HepG2 (cell line): ENCODE measurements at regions not wholly inside any gene's neighbourhood (a gene's known extent, or its start where the extent isn't known, plus 50 kb on each side); places are given as distances from the start of the nearest gene placed in this dataset.

Experiments
- CBX5 ChIP-seq: sonication (generic); formaldehyde crosslinking; IDR thresholded peaks from 2 replicates; pipeline ENCODE4 v1.4.0; 2020; ENCODE audit warnings: missing genetic modification reagents, borderline replicate concordance
- CEBPB ChIP-seq: IDR thresholded peaks from 2 replicates; pipeline ENCODE4 v1.6.1; 2011; ENCODE audit warnings: low read depth, low read length, improper control_type of control experiment, borderline replicate concordance
- FOSL2 ChIP-seq: sonication (generic); formaldehyde crosslinking; IDR thresholded peaks from 2 replicates; pipeline ENCODE4 v1.4.0; 2020; ENCODE audit warnings: missing genetic modification reagents
- HNF4A ChIP-seq: sonication (generic); formaldehyde crosslinking; IDR thresholded peaks from 2 replicates; pipeline ENCODE4 v1.4.0; 2020; ENCODE audit warnings: missing genetic modification reagents
- MAF1 ChIP-seq: sonication (generic); formaldehyde crosslinking; IDR thresholded peaks from 2 replicates; pipeline ENCODE4 v1.5.0; 2020; ENCODE audit warnings: missing genetic modification reagents, borderline replicate concordance
- MBNL3 ChIP-seq: fragments of 250-450 bp; sonication (Bioruptor Pico); conservative IDR thresholded peaks from 2 replicates; pipeline ENCODE4 v1.8.0; 2022; ENCODE audit warnings: mild to moderate bottlenecking, inconsistent platforms
- MEF2D ChIP-seq: sonication (generic); formaldehyde crosslinking; IDR thresholded peaks from 2 replicates; pipeline ENCODE4 v1.5.1; 2020; ENCODE audit warnings: mild to moderate bottlenecking, missing genetic modification reagents
- MIXL1 ChIP-seq: IDR thresholded peaks from 2 replicates; pipeline ENCODE4 v1.6.1; 2016
- NR2F6 ChIP-seq, 2 experiments: IDR thresholded peaks; 2 replicates each; pipeline ENCODE4 v1.6.1; 2016; ENCODE audit warnings: antibody characterized with exemption in 1 of 2, mild to moderate bottlenecking in 1 of 2
- RBFOX2 ChIP-seq: fragments of 200-400 bp; formaldehyde crosslinking; IDR thresholded peaks from 2 replicates; pipeline ENCODE4 v1.6.1; 2017; ENCODE audit warnings: low read depth, mild to moderate bottlenecking, low read length
- SP1 ChIP-seq, 2 experiments: fragments of 450-650 bp in 1 of 2; sonication (generic) in 1 of 2; formaldehyde crosslinking in 1 of 2; IDR thresholded peaks; 2 replicates each; pipeline versions ENCODE4 v1.4.0 to v1.6.1; 2016 to 2020; ENCODE audit warnings: missing genetic modification reagents in 1 of 2
- SRSF4 ChIP-seq: fragments of 200-400 bp; formaldehyde crosslinking; IDR thresholded peaks from one replicate; pipeline ENCODE4 v1.6.1; 2018; ENCODE audit warnings: mild to moderate bottlenecking, low read depth, low read length, moderate library complexity; ENCODE audit not compliant: poor library complexity, severe bottlenecking
- YEATS2 ChIP-seq: sonication (generic); formaldehyde crosslinking; IDR thresholded peaks from 2 replicates; pipeline ENCODE4 v1.4.0; 2020; ENCODE audit warnings: missing genetic modification reagents, borderline replicate concordance
- ZFP90 ChIP-seq: sonication (generic); formaldehyde crosslinking; IDR thresholded peaks from 2 replicates; pipeline ENCODE4 v1.8.0; 2022; ENCODE audit warnings: missing genetic modification reagents, mild to moderate bottlenecking, inconsistent platforms, borderline replicate concordance
- ZNF501 ChIP-seq: sonication (generic); formaldehyde crosslinking; IDR thresholded peaks from 2 replicates; pipeline ENCODE4 v1.5.1; 2020; ENCODE audit warnings: mild to moderate bottlenecking, moderate library complexity, missing genetic modification reagents
- ZNF7 ChIP-seq: IDR thresholded peaks from 2 replicates; pipeline ENCODE4 v1.6.1; 2016; ENCODE audit warnings: missing biosample characterization, missing genetic modification reagents
- TF ChIP-seq, protein P1 (sequence below): sonication (generic); formaldehyde crosslinking; conservative IDR thresholded peaks from 2 replicates; pipeline ENCODE4 v1.4.0; 2020; ENCODE audit warnings: missing genetic modification reagents
- TF ChIP-seq, protein P2 (sequence below): IDR thresholded peaks from 2 replicates; pipeline ENCODE4 v1.6.1; 2016; ENCODE audit warnings: missing compliant biosample characterization, missing genetic modification reagents, borderline replicate concordance
- TF ChIP-seq, protein P3 (sequence below): sonication (generic); formaldehyde crosslinking; IDR thresholded peaks from 2 replicates; pipeline ENCODE4 v1.5.0; 2020; ENCODE audit warnings: mild to moderate bottlenecking, missing genetic modification reagents, borderline replicate concordance
- TF ChIP-seq, protein P4 (sequence below): sonication (generic); formaldehyde crosslinking; IDR thresholded peaks from 2 replicates; pipeline ENCODE4 v1.4.0; 2020; ENCODE audit warnings: missing genetic modification reagents

DNA sequence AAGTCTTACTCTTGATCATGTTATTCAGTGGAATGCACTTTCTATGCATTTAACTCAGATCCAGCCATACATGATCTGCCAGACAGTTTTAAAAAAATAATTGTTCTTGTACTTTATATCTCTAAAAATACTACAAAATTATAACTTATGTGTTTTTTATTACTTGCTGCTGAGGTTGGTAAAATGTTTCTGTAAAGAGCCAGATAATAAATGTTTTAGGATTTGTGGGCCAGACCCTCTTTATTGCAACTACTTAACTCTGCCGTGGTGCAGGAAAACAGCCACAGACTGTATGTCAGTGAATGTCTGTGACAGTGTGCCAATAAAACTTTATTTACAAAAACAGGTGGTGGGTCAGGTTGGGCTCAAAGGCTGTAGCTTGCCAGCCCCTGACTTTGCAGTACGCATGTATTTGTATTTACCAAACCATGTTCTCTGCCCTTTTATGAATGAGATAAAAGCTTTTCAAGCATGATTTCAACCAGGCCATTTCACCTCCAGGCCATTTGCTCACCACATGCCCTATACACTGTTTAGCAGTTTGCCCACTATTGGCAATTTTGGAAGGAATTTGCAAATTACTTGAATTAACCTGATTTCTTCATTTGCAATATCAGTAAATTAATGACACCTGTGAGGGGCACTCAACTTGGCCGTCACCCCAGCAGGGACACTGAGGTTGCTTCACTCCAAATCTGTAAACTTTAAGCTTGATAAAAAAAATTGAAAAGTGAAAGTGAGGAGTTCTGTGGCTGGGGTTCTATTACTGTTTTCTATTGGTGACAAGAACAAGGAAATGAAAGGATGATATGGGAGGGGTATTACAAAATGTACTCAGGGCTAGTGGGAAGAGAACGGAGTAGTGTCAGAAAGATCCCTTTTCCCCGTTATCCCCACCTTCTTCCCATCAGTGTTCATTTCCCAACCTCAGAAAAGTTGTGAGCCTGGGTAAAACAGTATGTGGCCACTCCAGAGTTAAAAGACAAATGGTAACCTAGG, 133.4 kb downstream of the CEBPB start (continued):
- no peak for TF ChIP-seq MBNL3 (CRISPR knock-in tag)
- no peak for TF ChIP-seq RBFOX2
- peak; percentile 30; the same call in 1 of the 2 replicates for TF ChIP-seq MIXL1 (CRISPR knock-in tag)
- TF ChIP-seq HNF4A (CRISPR knock-in tag), result no peak
- TF ChIP-seq CEBPB, result no peak
- no peak for TF ChIP-seq CBX5 (CRISPR knock-in tag)
- no peak for TF ChIP-seq SRSF4
- TF ChIP-seq, protein P1, sequence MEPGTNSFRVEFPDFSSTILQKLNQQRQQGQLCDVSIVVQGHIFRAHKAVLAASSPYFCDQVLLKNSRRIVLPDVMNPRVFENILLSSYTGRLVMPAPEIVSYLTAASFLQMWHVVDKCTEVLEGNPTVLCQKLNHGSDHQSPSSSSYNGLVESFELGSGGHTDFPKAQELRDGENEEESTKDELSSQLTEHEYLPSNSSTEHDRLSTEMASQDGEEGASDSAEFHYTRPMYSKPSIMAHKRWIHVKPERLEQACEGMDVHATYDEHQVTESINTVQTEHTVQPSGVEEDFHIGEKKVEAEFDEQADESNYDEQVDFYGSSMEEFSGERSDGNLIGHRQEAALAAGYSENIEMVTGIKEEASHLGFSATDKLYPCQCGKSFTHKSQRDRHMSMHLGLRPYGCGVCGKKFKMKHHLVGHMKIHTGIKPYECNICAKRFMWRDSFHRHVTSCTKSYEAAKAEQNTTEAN, result no peak
- peak; percentile 9; the same call in 1 of the 2 replicates for TF ChIP-seq NR2F6 (IDR thresholded peaks at IDR 0.05)
- no peak for TF ChIP-seq NR2F6 (CRISPR knock-in tag; IDR thresholded peaks at IDR 0.05)
- TF ChIP-seq, protein P2, sequence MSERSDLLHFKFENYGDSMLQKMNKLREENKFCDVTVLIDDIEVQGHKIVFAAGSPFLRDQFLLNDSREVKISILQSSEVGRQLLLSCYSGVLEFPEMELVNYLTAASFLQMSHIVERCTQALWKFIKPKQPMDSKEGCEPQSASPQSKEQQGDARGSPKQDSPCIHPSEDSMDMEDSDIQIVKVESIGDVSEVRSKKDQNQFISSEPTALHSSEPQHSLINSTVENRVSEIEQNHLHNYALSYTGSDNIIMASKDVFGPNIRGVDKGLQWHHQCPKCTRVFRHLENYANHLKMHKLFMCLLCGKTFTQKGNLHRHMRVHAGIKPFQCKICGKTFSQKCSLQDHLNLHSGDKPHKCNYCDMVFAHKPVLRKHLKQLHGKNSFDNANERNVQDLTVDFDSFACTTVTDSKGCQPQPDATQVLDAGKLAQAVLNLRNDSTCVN, result no peak
- TF ChIP-seq, protein P3, sequence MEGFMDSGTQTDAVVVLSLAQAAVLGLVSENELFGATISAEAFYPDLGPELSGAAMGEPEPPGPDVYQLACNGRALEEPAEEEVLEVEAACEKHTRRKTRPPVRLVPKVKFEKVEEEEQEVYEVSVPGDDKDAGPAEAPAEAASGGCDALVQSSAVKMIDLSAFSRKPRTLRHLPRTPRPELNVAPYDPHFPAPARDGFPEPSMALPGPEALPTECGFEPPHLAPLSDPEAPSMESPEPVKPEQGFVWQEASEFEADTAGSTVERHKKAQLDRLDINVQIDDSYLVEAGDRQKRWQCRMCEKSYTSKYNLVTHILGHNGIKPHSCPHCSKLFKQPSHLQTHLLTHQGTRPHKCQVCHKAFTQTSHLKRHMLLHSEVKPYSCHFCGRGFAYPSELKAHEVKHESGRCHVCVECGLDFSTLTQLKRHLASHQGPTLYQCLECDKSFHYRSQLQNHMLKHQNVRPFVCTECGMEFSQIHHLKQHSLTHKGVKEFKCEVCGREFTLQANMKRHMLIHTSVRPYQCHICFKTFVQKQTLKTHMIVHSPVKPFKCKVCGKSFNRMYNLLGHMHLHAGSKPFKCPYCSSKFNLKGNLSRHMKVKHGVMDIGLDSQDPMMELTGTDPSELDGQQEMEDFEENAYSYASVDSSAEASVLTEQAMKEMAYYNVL, result no peak
- TF ChIP-seq YEATS2 (CRISPR knock-in tag), result no peak; the same call in 1 of the 2 replicates
- TF ChIP-seq ZFP90, result 0 out of 2 replicates have a peak, but pooled peaks have one; percentile 30
- TF ChIP-seq MAF1 (CRISPR knock-in tag), result no peak
- no peak for TF ChIP-seq ZNF7 (CRISPR knock-in tag)
- TF ChIP-seq ZNF501 (CRISPR knock-in tag), result no peak
- 0 out of 2 replicates have a peak, but pooled peaks have one; percentile 12 for TF ChIP-seq FOSL2 (CRISPR knock-in tag)
- TF ChIP-seq, protein P4, sequence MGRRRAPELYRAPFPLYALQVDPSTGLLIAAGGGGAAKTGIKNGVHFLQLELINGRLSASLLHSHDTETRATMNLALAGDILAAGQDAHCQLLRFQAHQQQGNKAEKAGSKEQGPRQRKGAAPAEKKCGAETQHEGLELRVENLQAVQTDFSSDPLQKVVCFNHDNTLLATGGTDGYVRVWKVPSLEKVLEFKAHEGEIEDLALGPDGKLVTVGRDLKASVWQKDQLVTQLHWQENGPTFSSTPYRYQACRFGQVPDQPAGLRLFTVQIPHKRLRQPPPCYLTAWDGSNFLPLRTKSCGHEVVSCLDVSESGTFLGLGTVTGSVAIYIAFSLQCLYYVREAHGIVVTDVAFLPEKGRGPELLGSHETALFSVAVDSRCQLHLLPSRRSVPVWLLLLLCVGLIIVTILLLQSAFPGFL (CRISPR knock-in tag), result no peak
- TF ChIP-seq MEF2D (CRISPR knock-in tag), result no peak
- TF ChIP-seq SP1 (IDR thresholded peaks at IDR 0.05), result no peak
- no peak for TF ChIP-seq SP1 (CRISPR knock-in tag; IDR thresholded peaks at IDR 0.05)
